ENCODE measurements at regions not wholly inside any gene's neighbourhood (a gene's known extent, or its start where the extent isn't known, plus 50 kb on each side); places are given as distances from the start of the nearest gene placed in this dataset.

- TF ChIP-seq CTCF (IDR thresholded peaks at IDR 0.05) = no peak
- no peak for DNase-seq (ENCODE audit: low spot score in 2 of 2)
- no peak overlapping the region for H3K4me3 ChIP-seq (ENCODE audit: low read depth, poor library complexity, severe bottlenecking)
- WGBS, 2 donors = 54 to 66% methylated on average over 4 of the region's 4 CpGs
- intact Hi-C loops (cut with DNase I; ENCODE audit: low total_unique reads) = no loop called here
These were observed 167.8 kb upstream of the CCDC54 start for GRCh38 chr3:107209302-107209990.

- no peak overlapping the region for H3K4me3 ChIP-seq (ENCODE audit: low read depth, poor library complexity, severe bottlenecking)
- WGBS, 2 donors = 33 to 38% methylated on average over 1 of the region's 1 CpG
- intact Hi-C loops (cut with DNase I; ENCODE audit: low total_unique reads) = no loop called here
- TF ChIP-seq POLR2A (IDR thresholded peaks at IDR 0.05) (no peak), CTCF (IDR thresholded peaks at IDR 0.05) (no peak)
- no peak for DNase-seq (ENCODE audit: low spot score in 2 of 2)
These were observed 165.6 kb upstream of the CCDC54 start for GRCh38 chr3:107211608-107212007.

GRCh38 chr3:107212618-107213017 is 164.6 kb upstream of the CCDC54 start:
- WGBS, 2 donors = 42 to 45% methylated on average over 3 of the region's 3 CpGs
- TF ChIP-seq CTCF (IDR thresholded peaks at IDR 0.05) (no peak), POLR2A (IDR thresholded peaks at IDR 0.05) (no peak)
- intact Hi-C loops (cut with DNase I; ENCODE audit: low total_unique reads) = no loop called here
- H3K4me3 ChIP-seq (ENCODE audit: low read depth, poor library complexity, severe bottlenecking) = no peak overlapping the region
- DNase-seq (ENCODE audit: low spot score in 2 of 2) = no peak

- intact Hi-C loops (cut with DNase I; ENCODE audit: low total_unique reads) = no loop called here
- DNase-seq (ENCODE audit: low spot score in 2 of 2) = no peak
- 84 to 86% methylated on average over 6 of the region's 6 CpGs for WGBS, 2 donors
- no peak overlapping the region for H3K4me3 ChIP-seq (ENCODE audit: low read depth, poor library complexity, severe bottlenecking)
- TF ChIP-seq POLR2A (IDR thresholded peaks at IDR 0.05) (no peak), CTCF (IDR thresholded peaks at IDR 0.05) (no peak)
These were observed 164.1 kb upstream of the CCDC54 start for GRCh38 chr3:107213044-107213669.

- TF ChIP-seq POLR2A (IDR thresholded peaks at IDR 0.05) = no peak
- no peak for TF ChIP-seq CTCF (IDR thresholded peaks at IDR 0.05)
- 91 to 97% methylated on average over 5 of the region's 5 CpGs for WGBS, 2 donors
- no peak for DNase-seq (ENCODE audit: low spot score in 2 of 2)
- intact Hi-C loops (cut with DNase I; ENCODE audit: low total_unique reads) = no loop called here
- no peak overlapping the region for H3K4me3 ChIP-seq (ENCODE audit: low read depth, poor library complexity, severe bottlenecking)
These were observed 161.0 kb upstream of the CCDC54 start for GRCh38 chr3:107216229-107216628.

GRCh38 chr3:107216711-107217110 is 160.5 kb upstream of the CCDC54 start:
- DNase-seq (ENCODE audit: low spot score in 2 of 2) = no peak
- TF ChIP-seq CTCF (IDR thresholded peaks at IDR 0.05) (no peak), POLR2A (IDR thresholded peaks at IDR 0.05) (no peak)
- WGBS, 2 donors = 50 to 70% methylated on average over 3 of the region's 3 CpGs
- H3K4me3 ChIP-seq (ENCODE audit: low read depth, poor library complexity, severe bottlenecking) = no peak overlapping the region
- intact Hi-C loops (cut with DNase I; ENCODE audit: low total_unique reads) = no loop called here
